Neural crest cell (in vitro differentiated cells): ENCODE measurements at regions not wholly inside any gene's neighbourhood (a gene's known extent, or its start where the extent isn't known, plus 50 kb on each side); places are given as distances from the start of the nearest gene placed in this dataset.

Source experiments
- DNase-seq: peaks from one replicate; pipeline ENCODE4 v3.0.0; 2021; ENCODE audit warnings: low read depth, mixed read lengths, low spot score
- H3K27ac Mint-ChIP-seq: one replicate; pipeline ENCODE4 v1.8.0; 2021; ENCODE audit warnings: mild to moderate bottlenecking, mixed read lengths; ENCODE audit not compliant: unreplicated experiment
- H3K27me3 Mint-ChIP-seq: 2 replicates; pipeline ENCODE4 v1.8.0; 2021; ENCODE audit warnings: low read depth, mild to moderate bottlenecking, mixed read lengths
- H3K36me3 Mint-ChIP-seq: 2 replicates; pipeline ENCODE4 v1.8.0; 2021; ENCODE audit warnings: low read depth, mild to moderate bottlenecking, mixed read lengths
- H3K4me1 Mint-ChIP-seq: 2 replicates; pipeline ENCODE4 v1.8.0; 2021; ENCODE audit warnings: mixed read lengths
- H3K4me3 Mint-ChIP-seq: one replicate; pipeline ENCODE4 v1.8.0; 2021; ENCODE audit warnings: mild to moderate bottlenecking, mixed read lengths
- H3K9me3 Mint-ChIP-seq: 2 replicates; pipeline ENCODE4 v1.8.0; 2021; ENCODE audit warnings: mixed read lengths
- CTCF ChIP-seq: fragments of 200-600 bp; sonication (generic); conservative IDR thresholded peaks from 2 replicates; pipeline ENCODE4 v1.5.0; 2021; ENCODE audit warnings: antibody characterized with exemption, mild to moderate bottlenecking

- no peaks in the 10 kb centered on the region for H3K36me3 Mint-ChIP-seq
- peaks cover 4% of the 10 kb centered on the region for H3K9me3 Mint-ChIP-seq
- H3K4me3 Mint-ChIP-seq = no peak overlapping the region
- H3K27ac Mint-ChIP-seq = no peak overlapping the region
- TF ChIP-seq CTCF = no peak
- no peaks in the 10 kb centered on the region for H3K27me3 Mint-ChIP-seq
- DNase-seq = no peak
- H3K4me1 Mint-ChIP-seq = no peaks in the 10 kb centered on the region
Measured at GRCh38 chr5:105924366-105924765, 1746.4 kb downstream of the EFNA5 start.

GRCh38 chr5:105922574-105922973 lies 1748.2 kb downstream of the EFNA5 start:
- no peak for TF ChIP-seq CTCF
- Mint-ChIP-seq H3K27me3 (no peaks in the 10 kb centered on the region), H3K9me3 (peaks cover 8% of the 10 kb centered on the region), H3K36me3 (no peaks in the 10 kb centered on the region), H3K27ac (no peak overlapping the region), H3K4me3 (no peak overlapping the region), H3K4me1 (no peaks in the 10 kb centered on the region)
- no peak for DNase-seq

- Mint-ChIP-seq H3K4me3 (no peak overlapping the region), H3K9me3 (peaks cover 8% of the 10 kb centered on the region), H3K27me3 (no peaks in the 10 kb centered on the region), H3K36me3 (no peaks in the 10 kb centered on the region), H3K27ac (no peak overlapping the region), H3K4me1 (no peaks in the 10 kb centered on the region)
- TF ChIP-seq CTCF = no peak
- DNase-seq = no peak
Measured at GRCh38 chr5:105922080-105922479, 1748.7 kb downstream of the EFNA5 start.

GRCh38 chr5:105917189-105917588 lies 1753.5 kb downstream of the EFNA5 start:
- Mint-ChIP-seq H3K4me3 (no peak overlapping the region), H3K9me3 (peaks cover 8% of the 10 kb centered on the region), H3K27ac (no peak overlapping the region), H3K4me1 (no peaks in the 10 kb centered on the region), H3K27me3 (no peaks in the 10 kb centered on the region), H3K36me3 (no peaks in the 10 kb centered on the region)
- DNase-seq = no peak
- no peak for TF ChIP-seq CTCF

- Mint-ChIP-seq H3K9me3 (no peaks in the 10 kb centered on the region), H3K36me3 (no peaks in the 10 kb centered on the region), H3K4me1 (no peaks in the 10 kb centered on the region), H3K27ac (no peak overlapping the region), H3K4me3 (no peak overlapping the region), H3K27me3 (no peaks in the 10 kb centered on the region)
- DNase-seq = no peak
- TF ChIP-seq CTCF = no peak
Measured at GRCh38 chr5:105907016-105907415, 1763.7 kb downstream of the EFNA5 start.

GRCh38 chr5:105905392-105905791 lies 1765.3 kb downstream of the EFNA5 start:
- DNase-seq = no peak
- no peak overlapping the region for H3K27ac Mint-ChIP-seq
- H3K27me3 Mint-ChIP-seq = no peaks in the 10 kb centered on the region
- no peak for TF ChIP-seq CTCF
- H3K9me3 Mint-ChIP-seq = no peaks in the 10 kb centered on the region
- no peak overlapping the region for H3K4me3 Mint-ChIP-seq
- H3K4me1 Mint-ChIP-seq = no peaks in the 10 kb centered on the region
- H3K36me3 Mint-ChIP-seq = no peaks in the 10 kb centered on the region
